Right atrium auricular region (tissue), 2 donors: ENCODE measurements at regions not wholly inside any gene's neighbourhood (a gene's known extent, or its start where the extent isn't known, plus 50 kb on each side); places are given as distances from the start of the nearest gene placed in this dataset.

Experiments
- DNase-seq: peaks from one replicate; pipeline ENCODE4 v3.0.0-alpha.2; 2019; ENCODE audit warnings: low spot score
- H3K27ac ChIP-seq, 2 donors: fragments of 200-600 bp; sonication (generic); 1 replicate in 1 of 2; 2 replicates in 1 of 2; pipeline ENCODE4 v1.5.1; 2016 to 2019
- H3K27me3 ChIP-seq, 2 donors: fragments of 200-600 bp; sonication (generic); one replicate each; pipeline versions ENCODE4 v1.5.1 to v1.6.0; 2017 to 2019
- H3K36me3 ChIP-seq: fragments of 200-600 bp; sonication (generic); one replicate; pipeline ENCODE4 v1.5.1; 2016
- H3K4me1 ChIP-seq, 2 donors: fragments of 200-600 bp; sonication (generic); one replicate each; pipeline versions ENCODE4 v1.5.1 to v1.6.0; 2017 to 2019
- H3K4me3 ChIP-seq, 2 donors: fragments of 200-600 bp; sonication (generic); 1 replicate in 1 of 2; 2 replicates in 1 of 2; pipeline ENCODE4 v1.5.1; 2017 to 2019; ENCODE audit warnings: mild to moderate bottlenecking in 1 of 2, moderate library complexity in 1 of 2
- H3K9me3 ChIP-seq, 2 donors: fragments of 200-600 bp; sonication (generic); one replicate each; pipeline ENCODE4 v1.5.1; 2019
- CTCF ChIP-seq, 2 donors: fragments of 200-600 bp; sonication (generic); IDR thresholded peaks; one replicate each; pipeline ENCODE4 v1.5.1; 2019; ENCODE audit warnings: antibody characterized with exemption in 2 of 2

- Histone ChIP-seq H3K27me3 (no peaks in the 10 kb centered on the region), H3K4me3 (peak overlapping the region in 1 of 2 donors; percentile 9), H3K4me1 (no peaks in the 10 kb centered on the region), H3K36me3 (no peaks in the 10 kb centered on the region), H3K9me3 (peaks cover 0 to 24% of the 10 kb centered on the region in 2 donors), H3K27ac (no peak overlapping the region)
- DNase-seq, result no peak
- no peak for TF ChIP-seq CTCF (IDR thresholded peaks at IDR 0.05)
These were observed 265.6 kb upstream of the FOXK1 start for GRCh38 chr7:4416396-4417056.

GRCh38 chr7:4428526-4428925 is 253.6 kb upstream of the FOXK1 start:
- Histone ChIP-seq H3K4me1 (no peaks in the 10 kb centered on the region), H3K4me3 (no peak overlapping the region), H3K36me3 (no peaks in the 10 kb centered on the region), H3K27me3 (no peaks in the 10 kb centered on the region), H3K27ac (no peak overlapping the region), H3K9me3 (peaks cover 0 to 19% of the 10 kb centered on the region in 2 donors)
- no peak for DNase-seq
- no peak for TF ChIP-seq CTCF (IDR thresholded peaks at IDR 0.05)

GRCh38 chr7:4430227-4430626 is 251.9 kb upstream of the FOXK1 start:
- Histone ChIP-seq H3K4me1 (no peaks in the 10 kb centered on the region), H3K9me3 (peaks cover 0 to 19% of the 10 kb centered on the region in 2 donors), H3K4me3 (no peak overlapping the region), H3K27me3 (no peaks in the 10 kb centered on the region), H3K27ac (no peak overlapping the region), H3K36me3 (no peaks in the 10 kb centered on the region)
- no peak for DNase-seq
- no peak for TF ChIP-seq CTCF (IDR thresholded peaks at IDR 0.05)

- Histone ChIP-seq H3K27ac (no peak overlapping the region), H3K36me3 (no peaks in the 10 kb centered on the region), H3K9me3 (peaks cover 0 to 18% of the 10 kb centered on the region in 2 donors), H3K4me1 (no peaks in the 10 kb centered on the region), H3K27me3 (no peaks in the 10 kb centered on the region), H3K4me3 (no peak overlapping the region)
- no peak for TF ChIP-seq CTCF (IDR thresholded peaks at IDR 0.05)
- DNase-seq, result no peak
These were observed 247.8 kb upstream of the FOXK1 start for GRCh38 chr7:4434306-4434705.

GRCh38 chr7:4436361-4436895 is 245.7 kb upstream of the FOXK1 start:
- DNase-seq, result no peak
- H3K27ac ChIP-seq, result no peak overlapping the region

More at GRCh38 chr7:4436361-4436895, 245.7 kb upstream of the FOXK1 start:
- H3K4me3 ChIP-seq, result no peak overlapping the region
- H3K4me1 ChIP-seq, result no peaks in the 10 kb centered on the region
- H3K9me3 ChIP-seq, result no peaks in the 10 kb centered on the region
- no peak for TF ChIP-seq CTCF (IDR thresholded peaks at IDR 0.05)
- no peaks in the 10 kb centered on the region for H3K36me3 ChIP-seq
- H3K27me3 ChIP-seq, result no peaks in the 10 kb centered on the region
